T47D (cell line): ENCODE measurements at regions not wholly inside any gene's neighbourhood (a gene's known extent, or its start where the extent isn't known, plus 50 kb on each side); places are given as distances from the start of the nearest gene placed in this dataset.

Experiments used
- DNase-seq, 2 experiments: peaks; one replicate each; pipeline versions ENCODE4 v3.0.0 to v3.0.0-alpha.2; 2011 to 2012; ENCODE audit warnings: low read depth in 1 of 2, low spot score in 1 of 2
- JUND ChIP-seq: IDR thresholded peaks from 2 replicates; pipeline ENCODE4 v1.6.1; 2012; ENCODE audit warnings: low read depth
- in situ Hi-C: cut with HindIII; loops from 2 replicates; pipeline ENCODE4 v1.10.0; 2016; ENCODE audit warnings: low sequenced_read_pairs, low pct_unique_long_range_greater_than_20kb

GRCh38 chr2:207478572-207478971, 51.2 kb upstream of the CREB1 start:
- no peak for DNase-seq
- TF ChIP-seq JUND, result no peak
- in situ Hi-C loops, result no loop called here

- in situ Hi-C loops, result no loop called here
- DNase-seq, result no peak
- TF ChIP-seq JUND, result no peak
These were observed 50.5 kb upstream of the CREB1 start for GRCh38 chr2:207479198-207479785.
